ENCODE measurements at regions not wholly inside any gene's neighbourhood (a gene's known extent, or its start where the extent isn't known, plus 50 kb on each side); places are given as distances from the start of the nearest gene placed in this dataset.

DNA sequence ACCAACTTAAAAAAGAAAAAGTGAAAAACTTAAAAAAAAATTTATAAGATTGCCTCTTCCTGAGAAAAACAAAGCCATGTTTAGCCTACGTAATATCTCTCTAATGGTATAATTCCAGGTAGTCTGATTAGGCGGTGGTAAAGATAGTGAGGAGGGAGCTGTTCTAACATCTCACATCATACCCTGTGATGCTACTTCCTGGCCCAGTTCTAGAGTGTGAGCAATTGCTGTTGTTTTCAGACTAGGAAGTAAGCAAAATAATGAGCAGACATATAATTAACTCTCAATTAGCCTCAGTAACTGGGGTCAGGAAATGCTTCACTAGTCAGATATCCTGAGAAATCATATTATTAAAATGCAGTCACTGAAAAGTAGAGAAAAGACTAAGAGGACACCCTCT, 113.9 kb downstream of the PHLDA1 start:
- no peak for DNase-seq (ENCODE audit: low read depth)
- TF ChIP-seq, protein P1, sequence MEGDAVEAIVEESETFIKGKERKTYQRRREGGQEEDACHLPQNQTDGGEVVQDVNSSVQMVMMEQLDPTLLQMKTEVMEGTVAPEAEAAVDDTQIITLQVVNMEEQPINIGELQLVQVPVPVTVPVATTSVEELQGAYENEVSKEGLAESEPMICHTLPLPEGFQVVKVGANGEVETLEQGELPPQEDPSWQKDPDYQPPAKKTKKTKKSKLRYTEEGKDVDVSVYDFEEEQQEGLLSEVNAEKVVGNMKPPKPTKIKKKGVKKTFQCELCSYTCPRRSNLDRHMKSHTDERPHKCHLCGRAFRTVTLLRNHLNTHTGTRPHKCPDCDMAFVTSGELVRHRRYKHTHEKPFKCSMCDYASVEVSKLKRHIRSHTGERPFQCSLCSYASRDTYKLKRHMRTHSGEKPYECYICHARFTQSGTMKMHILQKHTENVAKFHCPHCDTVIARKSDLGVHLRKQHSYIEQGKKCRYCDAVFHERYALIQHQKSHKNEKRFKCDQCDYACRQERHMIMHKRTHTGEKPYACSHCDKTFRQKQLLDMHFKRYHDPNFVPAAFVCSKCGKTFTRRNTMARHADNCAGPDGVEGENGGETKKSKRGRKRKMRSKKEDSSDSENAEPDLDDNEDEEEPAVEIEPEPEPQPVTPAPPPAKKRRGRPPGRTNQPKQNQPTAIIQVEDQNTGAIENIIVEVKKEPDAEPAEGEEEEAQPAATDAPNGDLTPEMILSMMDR (conservative IDR thresholded peaks at IDR 0.05; ENCODE audit: low read depth, low read length) = no peak
- no peak overlapping the region for H3K4me3 ChIP-seq (ENCODE audit: low read length)

DNA sequence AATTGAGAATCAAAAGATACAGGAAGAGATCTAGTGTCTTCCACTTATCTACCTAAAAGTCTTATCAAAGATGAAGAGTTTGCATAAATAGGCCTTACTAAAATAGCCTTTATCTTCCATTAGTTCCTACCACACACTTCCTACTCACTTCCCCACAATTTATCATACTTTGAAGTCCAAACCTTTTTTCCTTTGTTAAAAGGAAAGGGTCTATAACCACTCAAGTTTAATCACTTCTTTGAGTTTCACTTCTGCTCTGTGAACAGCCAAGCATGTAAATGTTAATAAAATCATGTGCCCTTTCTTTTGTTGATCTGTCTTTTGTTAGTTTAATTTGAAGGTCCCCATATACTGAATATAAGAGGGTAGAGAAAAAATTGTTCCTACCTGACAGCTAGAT, 114.5 kb downstream of the PHLDA1 start:
- no peak for DNase-seq (ENCODE audit: low read depth)
- TF ChIP-seq, protein P1 (conservative IDR thresholded peaks at IDR 0.05; ENCODE audit: low read depth, low read length) = no peak
- no peak overlapping the region for H3K4me3 ChIP-seq (ENCODE audit: low read length)

DNA sequence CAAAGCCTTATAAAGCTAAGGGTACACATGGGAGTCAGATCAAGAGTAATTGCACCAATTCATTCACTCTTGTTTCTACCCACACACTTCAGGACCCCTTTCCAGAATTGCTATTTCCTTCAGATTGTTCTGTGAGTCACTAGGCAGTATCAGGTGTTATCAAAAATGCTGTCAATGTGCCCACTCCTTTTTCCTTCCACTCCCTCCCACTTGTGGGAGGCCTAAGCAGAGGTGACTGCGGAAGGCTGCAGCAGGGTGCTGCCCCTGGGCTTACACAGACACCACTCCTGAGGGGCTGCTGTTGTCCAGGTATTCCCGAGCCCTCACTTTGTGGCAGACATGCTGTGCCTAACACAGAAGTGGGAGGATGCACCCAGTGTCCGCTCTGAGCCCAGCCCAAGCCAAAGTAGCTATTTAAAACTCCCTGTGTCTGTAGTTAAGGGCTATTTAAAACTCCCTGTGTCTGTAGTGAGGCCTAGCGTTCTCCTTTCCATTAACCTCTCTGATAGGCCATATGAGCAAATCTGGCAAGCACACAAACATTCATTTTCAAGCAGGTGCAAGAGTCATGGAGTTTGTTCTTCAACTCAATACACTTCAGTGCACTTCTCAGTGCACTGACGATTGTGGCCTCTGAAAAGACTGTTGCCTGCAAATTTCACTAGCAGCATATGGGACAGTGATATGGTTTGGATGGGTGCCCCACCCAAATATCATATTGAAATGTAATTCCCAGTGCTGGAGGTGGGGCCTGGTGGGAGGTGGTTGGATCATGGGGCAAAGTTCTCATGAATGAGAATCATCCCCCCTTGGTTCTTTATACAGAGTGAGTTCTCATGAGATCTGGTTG, 117.8 kb downstream of the PHLDA1 start:
- no peak for DNase-seq (ENCODE audit: low read depth)
- TF ChIP-seq, protein P1 (conservative IDR thresholded peaks at IDR 0.05; ENCODE audit: low read depth, low read length) = no peak
- H3K4me3 ChIP-seq (ENCODE audit: low read length) = no peak overlapping the region

DNA sequence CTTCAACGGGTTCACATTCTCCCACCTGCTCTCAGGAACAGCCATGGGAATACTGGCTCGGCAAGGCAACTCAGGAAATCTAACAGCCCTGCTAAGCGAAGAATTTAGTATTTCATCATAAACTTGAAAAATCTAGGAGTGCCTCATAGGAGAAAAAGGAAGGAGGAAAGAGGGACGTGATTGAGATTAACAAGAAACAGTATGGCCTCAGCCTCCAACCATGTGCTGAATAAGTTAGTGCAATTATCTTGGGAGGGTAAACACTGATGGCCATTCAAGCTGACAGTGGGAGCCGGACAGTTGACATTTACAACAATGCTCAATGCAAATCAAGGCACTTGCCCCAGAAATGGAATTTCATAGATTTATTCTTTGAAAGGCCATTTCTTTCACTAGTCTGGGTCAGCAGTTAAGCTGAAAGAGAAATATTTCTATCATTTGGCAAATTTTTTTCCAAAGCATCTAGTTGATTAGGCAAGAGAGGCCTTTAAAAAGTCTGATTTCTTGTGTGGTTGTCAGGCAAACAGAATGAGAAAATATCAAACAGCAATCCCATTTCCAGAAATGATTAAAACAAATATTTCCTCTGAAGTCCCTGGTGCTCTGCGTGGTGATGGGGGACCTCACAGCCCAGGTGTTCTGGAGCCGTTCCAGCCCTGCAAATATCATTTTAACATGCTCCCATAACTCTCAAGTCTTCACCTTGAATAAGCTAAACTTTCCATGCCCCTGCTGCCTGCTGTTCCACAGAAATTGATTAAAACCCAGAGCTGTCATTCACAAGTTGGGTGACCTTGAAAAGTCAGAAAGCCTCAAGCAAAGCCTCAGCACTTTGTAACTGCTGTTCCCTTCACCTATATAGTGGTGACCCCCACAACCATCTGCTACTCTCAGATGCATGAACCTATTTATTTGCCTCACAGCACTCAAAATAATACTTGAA, 121.6 kb downstream of the PHLDA1 start:
- DNase-seq (ENCODE audit: low read depth) = no peak
- H3K4me3 ChIP-seq (ENCODE audit: low read length) = no peak overlapping the region
- TF ChIP-seq, protein P1 (conservative IDR thresholded peaks at IDR 0.05; ENCODE audit: low read depth, low read length) = no peak

DNA sequence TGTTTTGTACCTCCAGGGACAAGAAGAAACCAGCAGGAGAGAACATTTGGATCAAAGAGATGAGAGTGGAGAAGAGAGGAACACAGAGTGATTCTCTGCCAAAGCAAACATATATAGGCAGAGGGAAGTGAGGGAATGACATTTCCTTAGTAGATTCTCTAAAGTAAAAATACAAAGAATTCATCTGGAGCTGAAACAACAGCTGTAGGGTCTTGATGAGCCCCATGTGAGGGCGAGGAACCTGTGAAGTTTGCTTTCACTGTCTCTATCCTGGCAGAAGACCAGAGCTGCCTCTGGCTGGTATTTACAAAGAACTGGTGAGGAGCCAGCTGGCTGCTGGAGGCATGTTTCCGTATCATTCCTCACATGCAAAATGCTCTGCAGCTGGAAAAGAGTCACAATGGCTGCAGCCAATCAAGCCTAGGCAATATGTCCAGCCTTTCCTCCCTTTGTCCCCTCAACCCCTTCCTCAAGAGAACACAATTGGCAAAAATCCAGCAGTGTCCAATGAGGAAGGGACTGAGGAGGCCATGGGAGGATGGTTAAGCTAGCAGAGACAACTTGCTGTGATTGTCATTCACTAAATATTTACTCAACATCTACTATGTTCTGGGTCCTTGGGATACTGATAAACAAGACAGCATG, 122.5 kb downstream of the PHLDA1 start:
- H3K4me3 ChIP-seq (ENCODE audit: low read length) = no peak overlapping the region
- TF ChIP-seq, protein P1 (conservative IDR thresholded peaks at IDR 0.05; ENCODE audit: low read depth, low read length) = no peak
- no peak for DNase-seq (ENCODE audit: low read depth)

DNA sequence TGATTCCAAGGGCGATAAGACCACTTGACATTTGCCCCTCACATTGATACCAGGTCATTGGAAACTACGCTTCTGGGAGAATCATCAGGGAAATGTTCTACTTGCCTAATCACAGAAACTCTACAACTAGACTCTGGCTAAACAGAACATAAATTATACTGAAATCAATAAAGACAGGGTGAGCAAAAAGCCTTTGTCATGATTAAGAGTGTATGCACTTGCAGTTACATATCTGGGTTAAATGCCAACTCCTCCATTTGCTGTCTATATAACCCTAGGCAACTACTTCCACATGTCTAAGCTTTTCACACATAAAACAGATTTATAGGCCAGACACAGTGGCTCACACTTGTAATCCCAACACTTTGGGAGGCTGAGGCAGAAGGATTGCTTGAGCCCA, 125.7 kb downstream of the PHLDA1 start:
- DNase-seq (ENCODE audit: low read depth) = no peak
- H3K4me3 ChIP-seq (ENCODE audit: low read length) = no peak overlapping the region
- TF ChIP-seq, protein P1 (conservative IDR thresholded peaks at IDR 0.05; ENCODE audit: low read depth, low read length) = no peak
